ENCODE measurements at regions not wholly inside any gene's neighbourhood (a gene's known extent, or its start where the extent isn't known, plus 50 kb on each side); places are given as distances from the start of the nearest gene placed in this dataset.

DNA sequence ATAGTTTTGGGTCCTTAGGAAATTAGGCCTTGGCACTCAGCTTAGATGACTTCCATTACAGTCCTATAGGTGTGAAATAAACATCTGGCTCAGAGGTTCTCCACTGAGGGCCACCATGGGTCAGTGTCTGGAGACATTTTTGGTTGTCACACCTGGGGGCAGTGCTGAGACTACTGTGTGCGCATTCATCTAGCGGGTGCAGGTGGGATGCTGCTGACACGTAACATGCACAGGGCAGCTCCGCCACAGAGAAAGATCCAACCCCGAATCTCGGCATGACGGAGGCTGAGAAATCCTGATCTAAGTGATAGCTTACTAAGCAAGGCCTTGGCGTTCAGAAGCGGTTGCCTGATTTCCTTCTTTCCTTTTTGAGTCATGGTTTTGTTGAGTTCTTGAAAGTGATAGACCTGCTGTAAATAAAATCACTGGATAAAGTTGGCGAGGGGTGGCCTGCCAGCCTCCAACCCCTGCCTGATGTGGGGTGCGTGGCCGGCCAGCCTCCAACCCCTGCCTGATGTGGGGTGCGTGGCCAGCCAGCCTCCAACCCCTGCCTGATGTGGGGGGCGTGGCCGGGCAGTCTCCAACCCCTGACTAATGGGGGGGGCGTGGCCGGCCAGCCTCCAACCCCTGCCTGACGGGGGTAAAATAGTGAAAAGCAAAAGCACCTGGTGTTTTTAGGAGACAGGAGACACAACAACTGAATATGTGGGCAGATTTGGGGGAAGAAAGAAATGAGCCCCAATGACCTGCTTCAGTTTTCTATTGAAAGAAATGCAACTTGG lies 158.1 kb downstream of the CDH26 start:
- no peak for DNase-seq
- no peaks in the 10 kb centered on the region for H3K4me1 ChIP-seq (ENCODE audit: control insufficient read depth in 1 of 2, insufficient read depth in 2 of 2, low read length in 2 of 2)
- intact Hi-C loops (cut with DNase I) = no loop called here
- no peak overlapping the region for H3K27ac ChIP-seq (ENCODE audit: low read depth in 1 of 2, low read length in 2 of 2)
- H3K4me3 ChIP-seq (ENCODE audit: low read length in 2 of 2) = no peak overlapping the region
- H3K27me3 ChIP-seq (ENCODE audit: control insufficient read depth in 1 of 2, insufficient read depth in 2 of 2, low read length in 1 of 2) = peaks cover 0 to 3% of the 10 kb centered on the region in 2 donors
- no peak for ATAC-seq (ENCODE audit: low FRiP score)
- no peaks in the 10 kb centered on the region for H3K36me3 ChIP-seq (ENCODE audit: control insufficient read depth in 1 of 2, insufficient read depth in 2 of 2, low read length in 1 of 2)
- no peaks in the 10 kb centered on the region for H3K9me3 ChIP-seq (ENCODE audit: control insufficient read depth, low read length)
- WGBS, 2 donors = 78 to 79% methylated on average over 18 of the region's 18 CpGs

DNA sequence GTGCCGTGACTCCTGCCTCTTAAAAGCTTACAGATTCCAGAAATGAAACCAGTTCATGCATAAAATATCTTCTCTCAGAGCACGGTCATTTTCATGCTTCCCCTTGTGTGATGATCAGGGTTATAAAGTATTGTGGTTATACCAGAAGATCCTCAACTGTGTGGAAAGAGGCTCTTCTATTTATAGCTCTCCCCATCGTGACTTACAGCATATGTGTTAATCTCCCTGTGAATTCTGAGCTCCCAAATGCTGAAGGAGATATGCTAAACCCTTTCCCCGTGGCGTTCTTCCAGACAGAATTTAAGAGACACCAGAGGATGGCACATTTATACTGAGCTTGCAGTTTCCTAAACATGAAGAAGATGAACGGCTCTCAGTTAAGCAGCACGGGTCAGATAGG lies 158.8 kb downstream of the CDH26 start:
- no peak for ATAC-seq (ENCODE audit: low FRiP score)
- H3K27me3 ChIP-seq (ENCODE audit: control insufficient read depth in 1 of 2, insufficient read depth in 2 of 2, low read length in 1 of 2) = peaks cover 0 to 3% of the 10 kb centered on the region in 2 donors
- no peak overlapping the region for H3K4me3 ChIP-seq (ENCODE audit: low read length in 2 of 2)
- intact Hi-C loops (cut with DNase I) = no loop called here
- no peaks in the 10 kb centered on the region for H3K36me3 ChIP-seq (ENCODE audit: control insufficient read depth in 1 of 2, insufficient read depth in 2 of 2, low read length in 1 of 2)
- no peaks in the 10 kb centered on the region for H3K9me3 ChIP-seq (ENCODE audit: control insufficient read depth, low read length)
- H3K4me1 ChIP-seq (ENCODE audit: control insufficient read depth in 1 of 2, insufficient read depth in 2 of 2, low read length in 2 of 2) = no peaks in the 10 kb centered on the region
- H3K27ac ChIP-seq (ENCODE audit: low read depth in 1 of 2, low read length in 2 of 2) = no peak overlapping the region
- WGBS, 2 donors = 15 to 26% methylated on average over 7 of the region's 7 CpGs
- no peak for DNase-seq

DNA sequence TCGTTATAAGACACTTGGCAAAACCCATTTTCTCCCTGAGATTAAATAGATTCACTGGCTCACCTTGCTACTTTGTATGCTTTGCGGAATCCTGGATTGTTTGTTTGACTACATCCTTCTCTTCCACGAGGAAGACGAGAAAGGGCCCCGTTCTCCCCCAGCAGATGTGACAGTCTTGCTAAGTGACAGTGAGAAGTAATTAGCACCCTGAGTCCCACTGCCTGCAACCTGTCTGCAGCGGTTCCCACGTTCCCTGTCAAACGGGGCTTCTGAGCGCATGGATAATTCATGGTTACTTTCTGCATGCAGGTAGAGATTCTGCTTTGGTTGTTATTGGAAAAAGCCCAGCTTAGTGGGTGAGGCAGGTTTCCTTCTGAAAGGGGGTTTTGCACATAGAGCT lies 163.7 kb downstream of the CDH26 start:
- Histone ChIP-seq H3K9me3 (ENCODE audit: control insufficient read depth, low read length) (no peaks in the 10 kb centered on the region), H3K27ac (ENCODE audit: low read depth in 1 of 2, low read length in 2 of 2) (no peak overlapping the region), H3K4me1 (ENCODE audit: control insufficient read depth in 1 of 2, insufficient read depth in 2 of 2, low read length in 2 of 2) (no peaks in the 10 kb centered on the region), H3K4me3 (ENCODE audit: low read length in 2 of 2) (no peak overlapping the region), H3K27me3 (ENCODE audit: control insufficient read depth in 1 of 2, insufficient read depth in 2 of 2, low read length in 1 of 2) (peaks cover 0 to 3% of the 10 kb centered on the region in 2 donors), H3K36me3 (ENCODE audit: control insufficient read depth in 1 of 2, insufficient read depth in 2 of 2, low read length in 1 of 2) (no peaks in the 10 kb centered on the region)
- 50 to 68% methylated on average over 9 of the region's 9 CpGs for WGBS, 2 donors
- DNase-seq (no peak), ATAC-seq (ENCODE audit: low FRiP score) (no peak)
- intact Hi-C loops (cut with DNase I) = no loop called here

DNA sequence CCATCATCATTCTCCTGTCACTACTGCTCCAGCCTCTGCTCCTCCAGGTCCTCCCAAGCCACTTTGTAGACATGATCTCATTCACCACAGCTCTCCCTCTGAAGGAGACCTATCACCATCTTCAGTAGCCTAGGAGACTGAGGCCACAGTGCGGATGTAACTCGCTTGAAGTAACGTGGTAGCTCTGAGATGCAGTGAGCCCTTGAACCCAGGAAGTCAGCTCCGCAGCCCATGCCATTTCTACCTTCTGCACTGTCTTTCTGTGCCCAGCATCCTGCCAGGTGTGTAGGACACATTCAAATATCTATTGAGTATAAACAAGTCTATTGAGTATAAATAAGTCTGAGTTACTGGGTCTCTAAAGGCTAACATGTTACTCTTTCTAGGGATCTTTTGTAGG lies 164.4 kb downstream of the CDH26 start:
- no peaks in the 10 kb centered on the region for H3K4me1 ChIP-seq (ENCODE audit: control insufficient read depth in 1 of 2, insufficient read depth in 2 of 2, low read length in 2 of 2)
- 87% methylated on average over 4 of the region's 4 CpGs for WGBS, 2 donors
- peaks cover 0 to 3% of the 10 kb centered on the region in 2 donors for H3K27me3 ChIP-seq (ENCODE audit: control insufficient read depth in 1 of 2, insufficient read depth in 2 of 2, low read length in 1 of 2)
- no peak for ATAC-seq (ENCODE audit: low FRiP score)
- DNase-seq = no peak
- H3K9me3 ChIP-seq (ENCODE audit: control insufficient read depth, low read length) = no peaks in the 10 kb centered on the region
- intact Hi-C loops (cut with DNase I) = no loop called here
- H3K27ac ChIP-seq (ENCODE audit: low read depth in 1 of 2, low read length in 2 of 2) = no peak overlapping the region
- H3K36me3 ChIP-seq (ENCODE audit: control insufficient read depth in 1 of 2, insufficient read depth in 2 of 2, low read length in 1 of 2) = no peaks in the 10 kb centered on the region
- no peak overlapping the region for H3K4me3 ChIP-seq (ENCODE audit: low read length in 2 of 2)

DNA sequence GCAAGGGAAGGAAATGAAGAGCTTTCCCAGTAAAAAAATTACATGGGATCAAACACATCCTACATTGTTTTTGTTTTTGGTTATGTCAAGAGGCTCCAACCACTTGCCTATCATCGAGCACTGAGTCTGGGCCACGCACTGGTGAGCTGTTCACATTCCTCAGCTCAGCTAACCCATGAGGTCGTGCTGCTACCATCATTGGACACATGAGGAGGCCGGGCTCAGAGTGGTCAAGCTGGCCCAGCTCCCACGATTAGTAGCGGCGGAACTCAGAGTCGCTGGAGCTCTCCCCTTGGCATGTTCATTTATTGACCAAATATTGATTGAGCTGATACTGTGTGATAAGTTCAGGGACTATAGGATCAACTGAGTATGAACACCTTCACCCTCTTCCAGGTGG lies 164.9 kb downstream of the CDH26 start:
- DNase-seq = no peak
- ATAC-seq (ENCODE audit: low FRiP score) = no peak
- Histone ChIP-seq H3K27me3 (ENCODE audit: control insufficient read depth in 1 of 2, insufficient read depth in 2 of 2, low read length in 1 of 2) (peaks cover 0 to 3% of the 10 kb centered on the region in 2 donors), H3K9me3 (ENCODE audit: control insufficient read depth, low read length) (no peaks in the 10 kb centered on the region), H3K4me1 (ENCODE audit: control insufficient read depth in 1 of 2, insufficient read depth in 2 of 2, low read length in 2 of 2) (no peaks in the 10 kb centered on the region), H3K36me3 (ENCODE audit: control insufficient read depth in 1 of 2, insufficient read depth in 2 of 2, low read length in 1 of 2) (no peaks in the 10 kb centered on the region), H3K27ac (ENCODE audit: low read depth in 1 of 2, low read length in 2 of 2) (no peak overlapping the region), H3K4me3 (ENCODE audit: low read length in 2 of 2) (no peak overlapping the region)
- 61 to 75% methylated on average over 8 of the region's 8 CpGs for WGBS, 2 donors
- intact Hi-C loops (cut with DNase I) = no loop called here

DNA sequence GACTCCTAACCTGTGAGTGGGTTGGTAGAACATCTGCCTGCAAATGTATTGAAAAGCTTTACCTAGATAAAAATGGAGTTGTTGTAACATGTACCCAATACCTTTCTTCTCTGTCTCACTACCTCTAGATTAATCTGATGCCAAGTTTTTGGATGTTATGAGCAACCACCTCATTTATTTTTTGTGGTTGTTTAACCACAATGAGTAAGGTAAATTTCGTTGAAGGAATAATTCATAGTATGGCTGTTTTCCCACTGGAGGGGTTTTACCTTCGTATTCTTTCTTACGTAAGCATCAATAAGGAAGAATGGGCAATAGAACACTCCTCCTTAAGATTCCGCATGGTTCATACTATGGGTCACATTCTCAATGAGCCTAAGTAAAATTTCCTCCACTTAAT lies 165.4 kb downstream of the CDH26 start:
- DNase-seq (no peak), ATAC-seq (ENCODE audit: low FRiP score) (no peak)
- Histone ChIP-seq H3K4me1 (ENCODE audit: control insufficient read depth in 1 of 2, insufficient read depth in 2 of 2, low read length in 2 of 2) (no peaks in the 10 kb centered on the region), H3K36me3 (ENCODE audit: control insufficient read depth in 1 of 2, insufficient read depth in 2 of 2, low read length in 1 of 2) (no peaks in the 10 kb centered on the region), H3K4me3 (ENCODE audit: low read length in 2 of 2) (no peak overlapping the region), H3K9me3 (ENCODE audit: control insufficient read depth, low read length) (no peaks in the 10 kb centered on the region), H3K27ac (ENCODE audit: low read depth in 1 of 2, low read length in 2 of 2) (no peak overlapping the region), H3K27me3 (ENCODE audit: control insufficient read depth in 1 of 2, insufficient read depth in 2 of 2, low read length in 1 of 2) (no peaks in the 10 kb centered on the region)
- WGBS, 2 donors = 84 to 87% methylated on average over 4 of the region's 4 CpGs
- intact Hi-C loops (cut with DNase I) = no loop called here

DNA sequence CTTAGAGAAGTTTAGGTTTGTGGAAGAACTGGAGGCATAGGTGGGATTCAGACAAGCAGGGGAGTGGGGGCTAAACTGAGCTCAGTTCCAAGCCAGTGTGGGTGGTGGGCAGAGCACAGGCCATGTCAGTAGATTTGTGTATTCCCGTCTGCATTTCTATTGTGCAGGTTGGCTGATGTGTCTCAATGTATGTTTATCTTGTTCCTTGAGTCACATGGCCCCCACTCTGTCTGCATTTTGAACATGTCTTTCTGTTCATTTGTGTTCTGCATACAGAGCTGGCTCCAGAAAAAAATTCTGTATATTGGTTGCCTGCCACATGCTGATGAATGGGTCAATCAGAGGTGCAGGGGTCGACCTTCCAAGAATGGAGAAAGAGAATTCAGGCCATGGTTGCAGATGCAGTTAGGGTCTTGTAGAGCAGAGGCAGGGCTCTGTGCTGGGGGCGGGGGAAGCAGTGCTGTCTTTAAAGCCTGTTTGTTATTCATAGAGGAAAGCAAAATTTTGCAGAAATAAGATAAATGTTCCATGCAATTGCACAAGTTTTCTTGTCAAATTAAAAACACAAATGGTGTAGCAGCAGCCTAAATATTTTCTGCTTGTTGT lies 166.7 kb downstream of the CDH26 start:
- ATAC-seq (ENCODE audit: low FRiP score) (no peak), DNase-seq (no peak)
- 24 to 42% methylated on average over 3 of the region's 3 CpGs for WGBS, 2 donors
- H3K27me3 ChIP-seq (ENCODE audit: control insufficient read depth in 1 of 2, insufficient read depth in 2 of 2, low read length in 1 of 2) = no peaks in the 10 kb centered on the region
- no peaks in the 10 kb centered on the region for H3K4me1 ChIP-seq (ENCODE audit: control insufficient read depth in 1 of 2, insufficient read depth in 2 of 2, low read length in 2 of 2)
- intact Hi-C loops (cut with DNase I) = no loop called here
- H3K27ac ChIP-seq (ENCODE audit: low read depth in 1 of 2, low read length in 2 of 2) = no peak overlapping the region
- no peak overlapping the region for H3K4me3 ChIP-seq (ENCODE audit: low read length in 2 of 2)
- no peaks in the 10 kb centered on the region for H3K9me3 ChIP-seq (ENCODE audit: control insufficient read depth, low read length)
- no peaks in the 10 kb centered on the region for H3K36me3 ChIP-seq (ENCODE audit: control insufficient read depth in 1 of 2, insufficient read depth in 2 of 2, low read length in 1 of 2)

DNA sequence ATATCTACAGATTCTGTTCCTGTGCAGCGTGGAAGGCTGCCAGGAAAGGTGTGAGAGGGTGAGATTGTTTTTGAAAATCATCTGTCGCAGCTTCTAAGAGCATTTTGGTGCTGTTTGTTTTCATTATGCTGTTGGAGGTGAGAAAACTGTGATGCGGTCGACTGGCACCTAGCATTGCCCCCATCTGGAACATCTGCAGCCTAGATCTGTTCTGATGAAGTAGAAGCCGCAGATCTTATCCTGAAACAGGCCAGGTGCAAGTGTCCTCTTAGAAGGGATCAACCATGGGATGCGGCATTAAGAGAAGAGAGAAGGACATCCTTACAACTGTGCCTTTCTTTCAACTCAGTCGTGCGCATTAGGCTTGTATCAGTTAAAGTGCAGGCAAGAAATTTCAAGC lies 167.3 kb downstream of the CDH26 start:
- Histone ChIP-seq H3K27me3 (ENCODE audit: control insufficient read depth in 1 of 2, insufficient read depth in 2 of 2, low read length in 1 of 2) (no peaks in the 10 kb centered on the region), H3K27ac (ENCODE audit: low read depth in 1 of 2, low read length in 2 of 2) (no peak overlapping the region), H3K4me3 (ENCODE audit: low read length in 2 of 2) (no peak overlapping the region), H3K36me3 (ENCODE audit: control insufficient read depth in 1 of 2, insufficient read depth in 2 of 2, low read length in 1 of 2) (no peaks in the 10 kb centered on the region), H3K9me3 (ENCODE audit: control insufficient read depth, low read length) (no peaks in the 10 kb centered on the region), H3K4me1 (ENCODE audit: control insufficient read depth in 1 of 2, insufficient read depth in 2 of 2, low read length in 2 of 2) (no peaks in the 10 kb centered on the region)
- 77 to 82% methylated on average over 8 of the region's 8 CpGs for WGBS, 2 donors
- DNase-seq (no peak), ATAC-seq (ENCODE audit: low FRiP score) (no peak)
- intact Hi-C loops (cut with DNase I) = no loop called here

DNA sequence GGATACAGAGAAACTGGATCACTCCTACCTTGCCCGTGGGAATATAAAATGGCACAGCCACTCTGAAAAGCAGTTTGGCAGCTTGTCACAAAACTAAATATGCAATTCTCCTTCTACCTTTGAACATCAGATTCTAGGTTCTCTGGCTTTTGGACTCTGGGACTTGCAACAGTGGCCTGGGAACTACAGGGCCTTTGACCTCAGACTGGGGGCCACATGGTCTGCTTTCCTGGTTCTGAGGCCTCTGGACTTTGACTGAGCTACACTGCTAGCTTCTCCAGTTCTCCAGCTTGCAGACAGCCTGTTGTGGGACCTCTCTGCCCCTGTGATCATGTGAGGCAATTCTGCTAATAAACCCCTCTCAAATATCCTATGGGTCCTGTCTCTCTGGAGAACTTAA lies 168.8 kb downstream of the CDH26 start:
- Histone ChIP-seq H3K27ac (ENCODE audit: low read depth in 1 of 2, low read length in 2 of 2) (no peak overlapping the region), H3K36me3 (ENCODE audit: control insufficient read depth in 1 of 2, insufficient read depth in 2 of 2, low read length in 1 of 2) (no peaks in the 10 kb centered on the region), H3K4me1 (ENCODE audit: control insufficient read depth in 1 of 2, insufficient read depth in 2 of 2, low read length in 2 of 2) (no peaks in the 10 kb centered on the region), H3K27me3 (ENCODE audit: control insufficient read depth in 1 of 2, insufficient read depth in 2 of 2, low read length in 1 of 2) (no peaks in the 10 kb centered on the region), H3K4me3 (ENCODE audit: low read length in 2 of 2) (no peak overlapping the region), H3K9me3 (ENCODE audit: control insufficient read depth, low read length) (no peaks in the 10 kb centered on the region)
- ATAC-seq (ENCODE audit: low FRiP score) = no peak
- no peak for DNase-seq
- intact Hi-C loops (cut with DNase I) = no loop called here
- 0 to 50% methylated on average over 1 of the region's 1 CpG for WGBS, 2 donors
